ENCODE measurements at regions not wholly inside any gene's neighbourhood (a gene's known extent, or its start where the extent isn't known, plus 50 kb on each side); places are given as distances from the start of the nearest gene placed in this dataset.
"Not testable (repeated sequence)": the region's sequence is repeated elsewhere in the genome, so short reads cannot be mapped to it uniquely, and the experiment has no call there.

- H3K4me3 ChIP-seq (ENCODE audit: control insufficient read depth, low read depth, low read length): no peak overlapping the region
- TF ChIP-seq CTCF (conservative IDR thresholded peaks at IDR 0.05; ENCODE audit: control insufficient read depth, insufficient read depth, low read depth, low read length): no peak
- DNase-seq (ENCODE audit: low read depth): no peak
These were observed 439.9 kb upstream of the CHD1 start for GRCh38 chr5:99368726-99369125.

- DNase-seq (ENCODE audit: low read depth): no peak
- TF ChIP-seq CTCF (conservative IDR thresholded peaks at IDR 0.05; ENCODE audit: control insufficient read depth, insufficient read depth, low read depth, low read length): no peak
- H3K4me3 ChIP-seq (ENCODE audit: control insufficient read depth, low read depth, low read length): no peak overlapping the region
These were observed 427.1 kb upstream of the CHD1 start for GRCh38 chr5:99355881-99356280.

- TF ChIP-seq CTCF (conservative IDR thresholded peaks at IDR 0.05; ENCODE audit: control insufficient read depth, insufficient read depth, low read depth, low read length): no peak
- DNase-seq (ENCODE audit: low read depth): no peak
- no peak overlapping the region for H3K4me3 ChIP-seq (ENCODE audit: control insufficient read depth, low read depth, low read length)
These were observed 421.0 kb upstream of the CHD1 start for GRCh38 chr5:99349787-99350186.

- no peak for TF ChIP-seq CTCF (conservative IDR thresholded peaks at IDR 0.05; ENCODE audit: control insufficient read depth, insufficient read depth, low read depth, low read length)
- DNase-seq (ENCODE audit: low read depth): no peak
- no peak overlapping the region for H3K4me3 ChIP-seq (ENCODE audit: control insufficient read depth, low read depth, low read length)
These were observed 419.8 kb upstream of the CHD1 start for GRCh38 chr5:99348597-99348996.

- not testable (repeated sequence) for DNase-seq (ENCODE audit: low read depth); H3K4me3 ChIP-seq (ENCODE audit: control insufficient read depth, low read depth, low read length)
These were observed 411.0 kb upstream of the CHD1 start for GRCh38 chr5:99339758-99340157.

- no peak for DNase-seq (ENCODE audit: low read depth)
- H3K4me3 ChIP-seq (ENCODE audit: control insufficient read depth, low read depth, low read length): no peak overlapping the region
These were observed 406.1 kb upstream of the CHD1 start for GRCh38 chr5:99334936-99335335.

GRCh38 chr5:99331061-99331460 lies 402.3 kb upstream of the CHD1 start:
- H3K4me3 ChIP-seq (ENCODE audit: control insufficient read depth, low read depth, low read length): no peak overlapping the region
- TF ChIP-seq CTCF (conservative IDR thresholded peaks at IDR 0.05; ENCODE audit: control insufficient read depth, insufficient read depth, low read depth, low read length): no peak
- DNase-seq (ENCODE audit: low read depth): no peak

More at GRCh38 chr5:99334936-99335335, 406.1 kb upstream of the CHD1 start:
- no peak for TF ChIP-seq CTCF (conservative IDR thresholded peaks at IDR 0.05; ENCODE audit: control insufficient read depth, insufficient read depth, low read depth, low read length)

Measured in fibroblast of mammary gland (primary cell).